Lower leg skin (tissue), 4 donors: ENCODE measurements at regions not wholly inside any gene's neighbourhood (a gene's known extent, or its start where the extent isn't known, plus 50 kb on each side); places are given as distances from the start of the nearest gene placed in this dataset.

Experiments
- DNase-seq, 2 donors: peaks; one replicate each; pipeline ENCODE4 v3.0.0-alpha.2; 2019; ENCODE audit warnings: low spot score in 2 of 2
- H3K4me3 ChIP-seq: fragments of 200-600 bp; sonication (generic); 2 replicates; pipeline ENCODE4 v1.5.1; 2017; ENCODE audit warnings: mild to moderate bottlenecking, low read depth; ENCODE audit not compliant: poor library complexity, severe bottlenecking
- CTCF ChIP-seq, 3 donors: fragments of 450-650 bp; IDR thresholded peaks; one replicate each; pipeline ENCODE4 v1.5.1; 2016; ENCODE audit warnings: antibody characterized with exemption in 3 of 3, mild to moderate bottlenecking in 3 of 3, moderate library complexity in 2 of 3
- POLR2A ChIP-seq, 2 donors: fragments of 450-650 bp; IDR thresholded peaks; one replicate each; pipeline ENCODE4 v1.6.1; 2016 to 2017; ENCODE audit warnings: antibody characterized with exemption in 2 of 2, mild to moderate bottlenecking in 1 of 2, moderate library complexity in 1 of 2
- WGBS, 2 donors: methylation state at CpG; one replicate each; pipeline ENCODE4 v1.1.5; 2018; 5-methylcytosine and 5-hydroxymethylcytosine counted together
- intact Hi-C: fragments of 100-400 bp; cut with DNase I; formaldehyde crosslinking; loops from one replicate; pipeline ENCODE4 v1.15.0; 2023; ENCODE audit warnings: low total_unique reads

- WGBS, 2 donors = 81 to 90% methylated on average over 10 to 11 of the region's 11 CpGs
- intact Hi-C loops = no loop called here
- DNase-seq = peak in 1 of 2 donors; percentile 66
- TF ChIP-seq CTCF (IDR thresholded peaks at IDR 0.05) (no peak), POLR2A (IDR thresholded peaks at IDR 0.05) (no peak)
- H3K4me3 ChIP-seq = no peak overlapping the region
Measured at GRCh38 chr10:130372222-130372621, 236.0 kb downstream of the GLRX3 start.

- 87 to 92% methylated on average over 8 to 9 of the region's 9 CpGs for WGBS, 2 donors
- TF ChIP-seq CTCF (IDR thresholded peaks at IDR 0.05) (no peak), POLR2A (IDR thresholded peaks at IDR 0.05) (no peak)
- H3K4me3 ChIP-seq = no peak overlapping the region
- no peak for DNase-seq
- intact Hi-C loops = no loop called here
Measured at GRCh38 chr10:130372866-130373265, 236.7 kb downstream of the GLRX3 start.

- intact Hi-C loops = no loop called here
Measured at GRCh38 chr10:130377986-130378540, 241.9 kb downstream of the GLRX3 start.

GRCh38 chr10:130378556-130379400 is 242.6 kb downstream of the GLRX3 start:
- H3K4me3 ChIP-seq = no peak overlapping the region
- no peak for TF ChIP-seq CTCF (IDR thresholded peaks at IDR 0.05)
- WGBS, 2 donors = 51 to 52% methylated on average over 15 of the region's 15 CpGs
- intact Hi-C loops = no loop called here
- DNase-seq = no peak

More at GRCh38 chr10:130377986-130378540, 241.9 kb downstream of the GLRX3 start:
- DNase-seq = no peak
- no peak overlapping the region for H3K4me3 ChIP-seq
- TF ChIP-seq CTCF (IDR thresholded peaks at IDR 0.05) = no peak
- no peak for TF ChIP-seq POLR2A (IDR thresholded peaks at IDR 0.05)
- WGBS, 2 donors = 45 to 47% methylated on average over 17 of the region's 17 CpGs

- H3K4me3 ChIP-seq = no peak overlapping the region
- WGBS, 2 donors = 44 to 60% methylated on average over 6 of the region's 6 CpGs
- no peak for DNase-seq
- no peak for TF ChIP-seq CTCF (IDR thresholded peaks at IDR 0.05)
- TF ChIP-seq POLR2A (IDR thresholded peaks at IDR 0.05) = no peak
- intact Hi-C loops = no loop called here
Measured at GRCh38 chr10:130380056-130380455, 243.9 kb downstream of the GLRX3 start.
